HG02981 (cell line): ENCODE measurements at regions not wholly inside any gene's neighbourhood (a gene's known extent, or its start where the extent isn't known, plus 50 kb on each side); places are given as distances from the start of the nearest gene placed in this dataset.

ENCODE experiments used
- ATAC-seq: cut with Tn5 transposase; IDR thresholded peaks from one replicate; pipeline ENCODE4 v1.9.1; 2021; ENCODE audit warnings: mild to moderate bottlenecking, moderate library complexity; ENCODE audit not compliant: unreplicated experiment

- no peak for ATAC-seq
Measured at GRCh38 chr1:232291681-232292080, 338.3 kb downstream of the SIPA1L2 start.

- ATAC-seq, result no peak
Measured at GRCh38 chr1:232291261-232291660, 338.7 kb downstream of the SIPA1L2 start.

- ATAC-seq, result no peak
Measured at GRCh38 chr1:232290570-232290969, 339.4 kb downstream of the SIPA1L2 start.

GRCh38 chr1:232287676-232288569 lies 342.0 kb downstream of the SIPA1L2 start:
- no peak for ATAC-seq

- no peak for ATAC-seq
Measured at GRCh38 chr1:232285138-232285537, 344.8 kb downstream of the SIPA1L2 start.

GRCh38 chr1:232283864-232284263 lies 346.1 kb downstream of the SIPA1L2 start:
- ATAC-seq, result no peak

GRCh38 chr1:232282498-232282897 lies 347.4 kb downstream of the SIPA1L2 start:
- no peak for ATAC-seq

- no peak for ATAC-seq
Measured at GRCh38 chr1:232280910-232281309, 349.0 kb downstream of the SIPA1L2 start.

- no peak for ATAC-seq
Measured at GRCh38 chr1:232279909-232280400, 350.0 kb downstream of the SIPA1L2 start.

GRCh38 chr1:232278925-232279324 lies 351.0 kb downstream of the SIPA1L2 start:
- ATAC-seq, result no peak

GRCh38 chr1:232276651-232277050 lies 353.3 kb downstream of the SIPA1L2 start:
- ATAC-seq, result no peak

GRCh38 chr1:232274999-232275710 lies 354.8 kb downstream of the SIPA1L2 start:
- ATAC-seq, result no peak

GRCh38 chr1:232274236-232274855 lies 355.6 kb downstream of the SIPA1L2 start:
- ATAC-seq, result no peak

- ATAC-seq, result no peak
Measured at GRCh38 chr1:232273011-232273410, 356.9 kb downstream of the SIPA1L2 start.

- no peak for ATAC-seq
Measured at GRCh38 chr1:232271991-232272589, 357.8 kb downstream of the SIPA1L2 start.

- ATAC-seq, result no peak
Measured at GRCh38 chr1:232271299-232271698, 358.6 kb downstream of the SIPA1L2 start.

GRCh38 chr1:232269988-232270387 lies 359.9 kb downstream of the SIPA1L2 start:
- no peak for ATAC-seq

- no peak for ATAC-seq
Measured at GRCh38 chr1:232267837-232268598, 361.9 kb downstream of the SIPA1L2 start.

GRCh38 chr1:232267092-232267836 lies 362.7 kb downstream of the SIPA1L2 start:
- ATAC-seq, result no peak

GRCh38 chr1:232263452-232263851 lies 366.5 kb downstream of the SIPA1L2 start:
- no peak for ATAC-seq
